Left lung (tissue), 4 donors: ENCODE measurements at regions not wholly inside any gene's neighbourhood (a gene's known extent, or its start where the extent isn't known, plus 50 kb on each side); places are given as distances from the start of the nearest gene placed in this dataset.

Source experiments
- ATAC-seq: fragments of 200-7000 bp; cut with Tn5 transposase; one replicate; pipeline ENCODE4 v1.9.1; 2020; ENCODE audit warnings: moderate library complexity
- DNase-seq, 4 donors: peaks; one replicate each; pipeline ENCODE4 v3.0.0-alpha.2; 2013 to 2020
- H3K27ac ChIP-seq, 2 donors: fragments of 200-600 bp; sonication (generic) in 1 of 2; one replicate each; pipeline versions ENCODE4 v1.5.0 to v1.8.0; 2020 to 2021
- H3K27me3 ChIP-seq, 2 donors: fragments of 200-600 bp; sonication (generic) in 1 of 2; one replicate each; pipeline versions ENCODE4 v1.5.0 to v1.8.0; 2020 to 2021
- H3K36me3 ChIP-seq, 2 donors: fragments of 200-600 bp; sonication (generic) in 1 of 2; one replicate each; pipeline versions ENCODE4 v1.5.0 to v1.8.0; 2020 to 2021
- H3K4me1 ChIP-seq, 2 donors: fragments of 200-600 bp; one replicate each; pipeline ENCODE4 v1.8.0; 2021
- H3K4me3 ChIP-seq, 2 donors: fragments of 200-600 bp; sonication (generic) in 1 of 2; one replicate each; pipeline versions ENCODE4 v1.5.0 to v1.8.0; 2020 to 2021; ENCODE audit warnings: mild to moderate bottlenecking in 1 of 2
- H3K9me3 ChIP-seq, 2 donors: fragments of 200-600 bp; sonication (generic) in 1 of 2; one replicate each; pipeline versions ENCODE4 v1.5.0 to v1.8.0; 2020 to 2021
- CTCF ChIP-seq, 2 donors: fragments of 200-600 bp; sonication (generic) in 1 of 2; IDR thresholded peaks; one replicate each; pipeline versions ENCODE4 v1.5.0 to v1.8.0; 2021; ENCODE audit warnings: antibody characterized with exemption in 2 of 2
- intact Hi-C, 2 donors: fragments of 100-400 bp; cut with DNase I; formaldehyde crosslinking; loops; one replicate each; pipeline versions ENCODE4 v1.11.2 to v1.14.2; 2022
- donor health status: DM: no; HTN: yes; CAD: no.
- donor health status: DM: no; HTN: no; CAD: no.

- intact Hi-C loops = no loop called here
- ATAC-seq (no peak), DNase-seq (no peak)
- TF ChIP-seq CTCF (IDR thresholded peaks at IDR 0.05) = no peak
- H3K9me3 ChIP-seq = peaks cover 0 to 9% of the 10 kb centered on the region in 2 donors
- H3K36me3 ChIP-seq = no peaks in the 10 kb centered on the region
- H3K27me3 ChIP-seq = no peaks in the 10 kb centered on the region
- H3K4me1 ChIP-seq = no peaks in the 10 kb centered on the region
- H3K27ac ChIP-seq = no peak overlapping the region
- H3K4me3 ChIP-seq = no peak overlapping the region
Observed at GRCh38 chr2:155363349-155363888, 664.9 kb downstream of the KCNJ3 start.

GRCh38 chr2:155357172-155357571 is 658.7 kb downstream of the KCNJ3 start:
- intact Hi-C loops = no loop called here
- no peaks in the 10 kb centered on the region for H3K27me3 ChIP-seq
- ATAC-seq (no peak), DNase-seq (no peak)
- no peak overlapping the region for H3K27ac ChIP-seq
- H3K9me3 ChIP-seq = peaks cover 0 to 22% of the 10 kb centered on the region in 2 donors
- H3K36me3 ChIP-seq = no peaks in the 10 kb centered on the region
- TF ChIP-seq CTCF (IDR thresholded peaks at IDR 0.05) = no peak
- H3K4me3 ChIP-seq = no peak overlapping the region
- no peaks in the 10 kb centered on the region for H3K4me1 ChIP-seq

- H3K27ac ChIP-seq = no peak overlapping the region
- DNase-seq (no peak), ATAC-seq (no peak)
- no peaks in the 10 kb centered on the region for H3K4me1 ChIP-seq
- H3K4me3 ChIP-seq = no peak overlapping the region
- H3K9me3 ChIP-seq = peaks cover 0 to 22% of the 10 kb centered on the region in 2 donors
- no peak for TF ChIP-seq CTCF (IDR thresholded peaks at IDR 0.05)
- intact Hi-C loops = no loop called here
- H3K36me3 ChIP-seq = no peaks in the 10 kb centered on the region
- H3K27me3 ChIP-seq = no peaks in the 10 kb centered on the region
Observed at GRCh38 chr2:155356250-155356649, 657.8 kb downstream of the KCNJ3 start.

GRCh38 chr2:155350783-155351580 is 652.5 kb downstream of the KCNJ3 start:
- intact Hi-C loops = no loop called here
- Histone ChIP-seq H3K27ac (no peak overlapping the region), H3K4me1 (no peaks in the 10 kb centered on the region), H3K4me3 (no peak overlapping the region), H3K27me3 (no peaks in the 10 kb centered on the region), H3K9me3 (peaks cover 0 to 6% of the 10 kb centered on the region in 2 donors), H3K36me3 (no peaks in the 10 kb centered on the region)
- ATAC-seq (no peak), DNase-seq (no peak)
- TF ChIP-seq CTCF (IDR thresholded peaks at IDR 0.05) = no peak

GRCh38 chr2:155332016-155332415 is 633.5 kb downstream of the KCNJ3 start:
- Histone ChIP-seq H3K36me3 (no peaks in the 10 kb centered on the region), H3K27ac (no peak overlapping the region), H3K4me3 (no peak overlapping the region), H3K4me1 (no peaks in the 10 kb centered on the region), H3K9me3 (no peaks in the 10 kb centered on the region), H3K27me3 (no peaks in the 10 kb centered on the region)
- ATAC-seq = no peak
- intact Hi-C loops = no loop called here
- no peak for DNase-seq
- TF ChIP-seq CTCF (IDR thresholded peaks at IDR 0.05) = no peak
